HUES6 (cell line): ENCODE measurements at regions not wholly inside any gene's neighbourhood (a gene's known extent, or its start where the extent isn't known, plus 50 kb on each side); places are given as distances from the start of the nearest gene placed in this dataset.
A peak's percentile ranks its signal among the peaks of the same experiment; 100 is the strongest.

ENCODE experiments used
- H3K27ac ChIP-seq: 2 replicates; pipeline ENCODE4 v1.7.0; 2013; ENCODE audit warnings: low read depth, mild to moderate bottlenecking, low read length, inconsistent platforms
- H3K27me3 ChIP-seq: 2 replicates; pipeline ENCODE4 v1.6.1; 2013; ENCODE audit warnings: low read length; ENCODE audit not compliant: control insufficient read depth, insufficient read depth
- H3K36me3 ChIP-seq: 2 replicates; pipeline ENCODE4 v1.6.1; 2013; ENCODE audit warnings: low read length; ENCODE audit not compliant: control insufficient read depth, insufficient read depth
- H3K4me1 ChIP-seq: 2 replicates; pipeline ENCODE4 v1.6.1; 2013; ENCODE audit warnings: low read length; ENCODE audit not compliant: control insufficient read depth, insufficient read depth
- H3K4me3 ChIP-seq: 2 replicates; pipeline ENCODE4 v1.5.1; 2013; ENCODE audit warnings: low read depth, low read length
- H3K9ac ChIP-seq: one replicate; pipeline ENCODE4 v1.6.1; 2013; ENCODE audit warnings: mild to moderate bottlenecking, low read length
- H3K9me3 ChIP-seq: 2 replicates; pipeline ENCODE4 v1.6.1; 2013; ENCODE audit warnings: low read depth, low read length; ENCODE audit not compliant: control insufficient read depth, insufficient read depth

- H3K36me3 ChIP-seq, result no peaks in the 10 kb centered on the region
- no peak overlapping the region for H3K9ac ChIP-seq
- H3K27ac ChIP-seq, result no peak overlapping the region
- H3K27me3 ChIP-seq, result peaks cover 27% of the 10 kb centered on the region
- H3K9me3 ChIP-seq, result peaks cover 7% of the 10 kb centered on the region; the same call in 1 of the 2 replicates
- peaks cover 13% of the 10 kb centered on the region for H3K4me1 ChIP-seq
- H3K4me3 ChIP-seq, result no peak overlapping the region
These were observed 182.9 kb downstream of the KCNA5 start for GRCh38 chr12:5226581-5226980.

DNA sequence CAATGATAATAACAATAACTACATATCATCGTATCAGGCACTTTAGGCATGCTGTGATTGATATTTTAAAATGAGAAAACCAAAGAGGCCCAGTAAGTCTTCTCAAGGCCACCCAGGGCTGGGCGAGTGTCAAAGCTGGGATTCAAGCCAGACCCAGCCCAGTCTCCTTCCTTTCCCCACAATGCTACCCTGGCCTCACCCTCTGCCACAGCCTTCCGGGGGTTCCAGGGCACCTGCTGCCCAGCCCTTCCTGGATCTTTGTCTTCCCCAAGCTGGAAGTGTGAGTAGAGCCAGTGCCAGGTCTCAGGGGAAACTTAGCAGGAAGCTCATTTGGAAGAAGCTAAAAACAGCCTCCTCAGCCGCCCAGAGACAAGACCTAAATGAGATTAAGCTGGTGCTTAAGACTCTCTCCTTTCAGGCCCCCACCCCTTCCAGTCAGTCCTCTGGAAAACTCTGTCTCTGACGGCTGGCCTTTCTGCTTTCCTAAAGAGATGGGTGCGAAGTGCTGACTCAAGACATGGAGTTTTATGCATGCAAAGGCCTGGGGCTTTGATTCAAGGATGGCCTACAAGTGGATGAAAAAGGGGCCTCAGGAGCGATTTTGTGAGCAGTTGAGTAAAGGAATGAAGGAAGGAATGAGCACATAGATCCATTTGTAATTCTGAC lies 184.2 kb downstream of the KCNA5 start:
- Histone ChIP-seq H3K36me3 (no peaks in the 10 kb centered on the region), H3K27me3 (peaks cover 20% of the 10 kb centered on the region), H3K9me3 (peaks cover 7% of the 10 kb centered on the region; the same call in 1 of the 2 replicates), H3K4me1 (peaks cover under 1% of the 10 kb centered on the region; the same call in 1 of the 2 replicates), H3K4me3 (no peak overlapping the region), H3K27ac (no peak overlapping the region), H3K9ac (no peak overlapping the region)

DNA sequence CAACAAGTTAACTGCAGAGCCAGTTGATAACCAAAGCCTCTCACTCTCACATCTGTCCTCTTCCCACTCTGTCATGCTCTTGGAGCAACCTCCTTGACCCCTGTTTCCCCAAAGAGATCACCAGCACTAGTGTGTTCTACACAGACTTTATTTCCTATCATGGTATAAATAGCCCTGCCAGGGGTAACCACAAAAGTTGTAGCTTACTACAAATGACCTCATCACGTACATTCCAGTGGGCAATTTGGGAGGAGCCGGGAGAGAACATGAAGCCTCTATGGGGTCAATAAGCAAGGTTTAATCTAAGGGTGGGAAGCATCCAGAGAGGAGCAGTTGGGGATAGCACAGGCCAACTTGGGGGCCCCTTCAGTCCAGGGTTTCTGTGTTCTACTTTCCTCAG lies 186.5 kb downstream of the KCNA5 start:
- peaks cover 7% of the 10 kb centered on the region; the same call in 1 of the 2 replicates for H3K9me3 ChIP-seq
- no peak overlapping the region for H3K4me3 ChIP-seq
- no peaks in the 10 kb centered on the region for H3K36me3 ChIP-seq
- no peaks in the 10 kb centered on the region for H3K4me1 ChIP-seq
- no peak overlapping the region for H3K27ac ChIP-seq
- H3K27me3 ChIP-seq, result peaks cover 3% of the 10 kb centered on the region; the same call in 1 of the 2 replicates
- H3K9ac ChIP-seq, result no peak overlapping the region

- H3K4me1 ChIP-seq, result no peaks in the 10 kb centered on the region
- no peak overlapping the region for H3K4me3 ChIP-seq
- H3K9ac ChIP-seq, result no peak overlapping the region
- H3K9me3 ChIP-seq, result peaks cover 7% of the 10 kb centered on the region; the same call in 1 of the 2 replicates
- no peak overlapping the region for H3K27ac ChIP-seq
- no peaks in the 10 kb centered on the region for H3K36me3 ChIP-seq
- H3K27me3 ChIP-seq, result no peaks in the 10 kb centered on the region; the same call in 1 of the 2 replicates
These were observed 187.2 kb downstream of the KCNA5 start for GRCh38 chr12:5230861-5231260.

- no peaks in the 10 kb centered on the region for H3K4me1 ChIP-seq
- no peak overlapping the region for H3K9ac ChIP-seq
- no peaks in the 10 kb centered on the region for H3K27me3 ChIP-seq
- H3K27ac ChIP-seq, result no peak overlapping the region
- H3K9me3 ChIP-seq, result peaks cover 7% of the 10 kb centered on the region; the same call in 1 of the 2 replicates
- no peak overlapping the region for H3K4me3 ChIP-seq
- H3K36me3 ChIP-seq, result no peaks in the 10 kb centered on the region
These were observed 188.6 kb downstream of the KCNA5 start for GRCh38 chr12:5232291-5232690.

DNA sequence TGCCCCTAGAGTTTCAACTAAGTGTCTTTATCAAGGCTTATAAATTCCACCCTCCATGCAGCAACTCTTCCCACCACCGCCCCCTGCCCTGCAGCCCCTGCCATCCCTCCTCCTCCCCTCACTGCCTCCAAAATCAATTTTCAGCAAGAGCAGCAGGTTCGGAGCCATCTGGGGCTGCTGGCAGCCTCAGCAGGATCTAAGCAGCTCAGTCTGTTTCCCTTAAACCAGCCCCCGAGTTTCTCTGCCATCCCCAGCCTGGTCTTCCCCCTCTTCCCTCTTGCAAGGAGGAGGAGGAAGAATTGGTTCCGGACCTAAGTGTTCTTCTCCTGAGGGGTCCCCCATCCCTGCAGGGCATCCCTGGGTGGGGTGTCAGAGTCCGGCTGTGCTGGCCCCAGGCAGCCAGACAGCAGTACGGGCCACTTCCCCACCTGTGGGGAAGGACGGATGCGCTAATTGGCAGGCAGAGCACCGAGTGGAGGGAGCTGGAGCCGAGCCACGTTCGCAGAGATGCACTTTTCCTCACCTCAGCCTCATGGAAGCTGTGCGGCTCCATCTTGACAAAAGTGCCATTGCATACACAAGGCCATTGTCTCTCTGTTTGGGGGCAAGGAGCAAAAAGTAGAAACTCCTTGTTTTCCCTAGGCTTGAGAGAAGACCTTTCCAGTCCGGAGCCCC lies 189.3 kb downstream of the KCNA5 start:
- Histone ChIP-seq H3K36me3 (no peaks in the 10 kb centered on the region), H3K9ac (no peak overlapping the region), H3K9me3 (peaks cover 7% of the 10 kb centered on the region; the same call in 1 of the 2 replicates), H3K4me1 (no peaks in the 10 kb centered on the region), H3K27me3 (no peaks in the 10 kb centered on the region), H3K4me3 (no peak overlapping the region), H3K27ac (no peak overlapping the region)

DNA sequence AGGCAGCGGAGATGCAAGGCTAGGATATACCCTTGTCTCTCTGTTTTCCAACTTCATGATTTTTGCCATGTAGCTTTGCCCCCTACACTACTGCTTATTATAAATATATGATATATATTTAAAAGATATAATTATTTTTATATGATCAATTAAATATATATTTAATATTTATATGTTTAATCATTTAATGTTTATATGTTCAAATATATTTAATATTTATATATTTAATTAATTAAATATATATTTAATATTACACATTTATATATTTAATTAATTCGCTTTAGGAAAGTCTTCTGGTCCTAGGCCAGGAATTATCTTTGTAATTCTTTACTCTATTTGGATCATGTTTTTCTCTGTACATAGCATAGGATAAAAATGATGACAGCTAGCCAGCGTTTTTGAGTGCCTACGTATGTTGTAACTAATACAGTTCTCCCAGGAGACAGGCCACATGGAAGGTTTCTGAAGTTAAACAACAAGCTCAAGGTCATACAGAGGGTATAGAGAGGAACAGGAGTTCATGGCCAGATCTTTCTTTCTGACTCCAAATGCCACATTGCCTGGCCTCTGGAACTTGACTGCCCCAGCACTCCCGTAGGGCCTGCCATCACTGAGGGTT lies 192.5 kb downstream of the KCNA5 start:
- Histone ChIP-seq H3K9ac (no peak overlapping the region), H3K27ac (no peak overlapping the region), H3K9me3 (no peaks in the 10 kb centered on the region), H3K4me1 (no peaks in the 10 kb centered on the region), H3K36me3 (no peaks in the 10 kb centered on the region), H3K27me3 (no peaks in the 10 kb centered on the region), H3K4me3 (no peak overlapping the region)

DNA sequence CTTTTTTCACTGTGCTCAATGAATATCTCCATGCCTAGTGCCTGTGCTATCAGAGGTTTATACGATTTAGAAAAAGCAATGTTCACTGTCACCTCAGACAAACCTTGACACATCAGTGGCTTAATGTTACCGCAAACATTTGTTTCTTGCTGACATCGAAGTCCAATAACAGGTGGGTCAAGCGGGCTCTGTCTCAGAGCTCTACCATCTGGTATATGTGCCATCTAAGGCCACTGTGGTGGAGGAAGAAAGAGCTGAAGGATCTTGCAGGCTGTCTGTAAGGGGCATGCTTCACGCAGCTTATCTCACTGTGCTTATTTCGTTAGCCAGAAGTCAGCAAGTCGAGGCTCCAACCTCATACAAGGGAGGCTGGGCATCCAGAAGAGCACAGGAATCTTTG lies 189.5 kb upstream of the NTF3 start:
- Histone ChIP-seq H3K36me3 (no peaks in the 10 kb centered on the region), H3K27ac (no peak overlapping the region), H3K4me1 (peaks cover 44% of the 10 kb centered on the region)

GRCh38 chr12:5243014-5243413 lies 188.9 kb upstream of the NTF3 start:
- peaks cover 49% of the 10 kb centered on the region for H3K4me1 ChIP-seq
- H3K9ac ChIP-seq, result no peak overlapping the region
- no peaks in the 10 kb centered on the region for H3K36me3 ChIP-seq
- H3K9me3 ChIP-seq, result no peaks in the 10 kb centered on the region
- no peak overlapping the region for H3K4me3 ChIP-seq
- no peak overlapping the region for H3K27ac ChIP-seq
- H3K27me3 ChIP-seq, result peaks cover 4% of the 10 kb centered on the region; the same call in 1 of the 2 replicates

More for the DNA sequence above, 189.5 kb upstream of the NTF3 start:
- Histone ChIP-seq H3K4me3 (no peak overlapping the region), H3K9me3 (no peaks in the 10 kb centered on the region), H3K9ac (no peak overlapping the region), H3K27me3 (peaks cover 4% of the 10 kb centered on the region; the same call in 1 of the 2 replicates)

DNA sequence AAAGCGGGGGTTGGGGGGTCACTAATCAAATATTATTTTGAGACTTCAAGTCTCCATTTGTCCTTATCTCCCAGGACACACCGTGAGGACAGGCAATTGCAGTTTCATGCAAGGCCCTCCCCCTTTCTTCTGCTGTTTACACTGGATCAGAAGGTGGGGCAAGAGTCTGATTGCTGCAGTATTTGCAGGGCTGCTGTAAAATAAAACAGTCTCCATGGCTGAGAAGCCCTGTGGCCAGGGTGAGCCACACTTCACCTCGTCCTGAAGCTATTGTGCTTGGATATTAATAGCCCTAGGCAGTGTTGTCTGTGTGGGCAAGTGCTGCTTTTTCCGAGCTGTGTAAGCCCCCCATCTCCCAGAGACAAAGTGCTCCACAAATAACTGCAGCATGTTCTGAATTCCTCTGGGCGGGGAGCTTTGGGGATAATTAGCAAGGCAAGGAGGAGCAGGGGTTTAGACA lies 187.4 kb upstream of the NTF3 start:
- no peaks in the 10 kb centered on the region for H3K9me3 ChIP-seq
- no peaks in the 10 kb centered on the region for H3K36me3 ChIP-seq
- peaks cover 4% of the 10 kb centered on the region; the same call in 1 of the 2 replicates for H3K27me3 ChIP-seq
- 0 out of 2 replicates have a peak overlapping the region, but pooled peaks have one; percentile 13 for H3K4me3 ChIP-seq
- H3K4me1 ChIP-seq, result peaks cover 50% of the 10 kb centered on the region
- H3K9ac ChIP-seq, result no peak overlapping the region
- H3K27ac ChIP-seq, result no peak overlapping the region

- Histone ChIP-seq H3K27me3 (peaks cover 4% of the 10 kb centered on the region; the same call in 1 of the 2 replicates), H3K36me3 (no peaks in the 10 kb centered on the region), H3K9me3 (no peaks in the 10 kb centered on the region), H3K27ac (no peak overlapping the region), H3K9ac (peak overlapping the region; percentile 30), H3K4me1 (peaks cover 50% of the 10 kb centered on the region), H3K4me3 (no peak overlapping the region)
These were observed 185.7 kb upstream of the NTF3 start for GRCh38 chr12:5246196-5246595.
